NCI-H187 treated with DMSO at 0.1 percent for 48 hours (cell line): ENCODE measurements at regions not wholly inside any gene's neighbourhood (a gene's known extent, or its start where the extent isn't known, plus 50 kb on each side); places are given as distances from the start of the nearest gene placed in this dataset.

Source experiments
- DNase-seq: peaks from one replicate; lab custom pipeline; 2025; lab: John Stamatoyannopoulos, UW

DNA sequence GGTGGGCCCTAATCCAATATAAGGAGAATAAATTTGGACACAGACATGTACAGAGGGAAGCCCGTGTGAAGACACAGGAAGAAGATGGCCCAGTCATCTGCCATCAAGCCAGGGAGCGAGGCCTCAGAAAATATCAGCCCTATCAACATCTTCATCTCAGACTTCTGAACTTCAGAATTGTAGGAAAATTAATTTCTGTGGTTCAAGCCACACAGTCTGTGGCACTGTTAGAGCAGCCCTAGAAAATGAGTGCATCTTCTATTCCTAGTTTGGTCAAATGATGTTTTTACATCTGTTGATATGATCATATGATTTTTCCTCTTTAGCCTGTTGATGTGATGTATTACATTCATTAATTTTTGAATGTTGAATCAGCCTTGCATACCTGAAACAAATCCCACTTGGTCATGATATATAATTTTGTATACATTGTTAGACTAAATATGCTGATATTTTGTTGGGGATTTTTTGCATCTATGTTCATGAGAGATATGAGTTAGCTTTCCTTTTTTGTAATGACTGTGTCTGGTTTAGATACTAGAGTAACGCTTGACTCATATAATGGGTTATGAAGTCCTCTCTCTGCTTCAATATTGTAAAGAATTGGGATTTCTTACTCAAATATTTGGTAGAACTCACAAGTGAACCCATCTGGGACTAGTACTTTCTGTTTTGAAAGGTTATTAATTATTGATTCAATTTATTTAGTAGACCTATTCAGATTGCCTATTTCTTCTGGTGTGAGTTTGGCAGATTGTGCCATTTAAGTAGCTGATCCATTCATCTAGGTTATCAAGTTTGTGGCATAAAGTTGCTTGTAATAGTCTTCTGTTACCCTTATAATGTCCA, 451.4 kb downstream of the EIPR1 start:
- DNase-seq, result no peak

DNA sequence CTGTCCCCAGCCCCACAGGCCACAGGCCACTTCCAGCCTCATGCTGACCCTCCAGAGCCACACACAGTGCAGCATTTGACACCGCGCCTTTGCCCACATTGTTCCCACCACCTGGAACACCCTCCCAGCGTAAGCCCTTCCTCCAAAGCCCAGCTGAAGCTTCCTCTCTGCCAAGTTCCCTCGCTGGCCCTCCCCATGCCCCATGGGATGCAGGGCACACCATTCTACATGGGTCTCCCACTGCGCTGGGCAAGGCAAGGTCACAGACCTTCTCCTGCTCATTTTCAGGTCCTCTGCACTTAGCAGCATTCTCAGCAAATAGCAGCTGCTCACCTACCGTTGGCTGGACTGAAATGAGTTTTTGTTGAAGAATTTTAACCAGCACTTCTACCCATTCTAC, 455.5 kb downstream of the EIPR1 start:
- no peak for DNase-seq

DNA sequence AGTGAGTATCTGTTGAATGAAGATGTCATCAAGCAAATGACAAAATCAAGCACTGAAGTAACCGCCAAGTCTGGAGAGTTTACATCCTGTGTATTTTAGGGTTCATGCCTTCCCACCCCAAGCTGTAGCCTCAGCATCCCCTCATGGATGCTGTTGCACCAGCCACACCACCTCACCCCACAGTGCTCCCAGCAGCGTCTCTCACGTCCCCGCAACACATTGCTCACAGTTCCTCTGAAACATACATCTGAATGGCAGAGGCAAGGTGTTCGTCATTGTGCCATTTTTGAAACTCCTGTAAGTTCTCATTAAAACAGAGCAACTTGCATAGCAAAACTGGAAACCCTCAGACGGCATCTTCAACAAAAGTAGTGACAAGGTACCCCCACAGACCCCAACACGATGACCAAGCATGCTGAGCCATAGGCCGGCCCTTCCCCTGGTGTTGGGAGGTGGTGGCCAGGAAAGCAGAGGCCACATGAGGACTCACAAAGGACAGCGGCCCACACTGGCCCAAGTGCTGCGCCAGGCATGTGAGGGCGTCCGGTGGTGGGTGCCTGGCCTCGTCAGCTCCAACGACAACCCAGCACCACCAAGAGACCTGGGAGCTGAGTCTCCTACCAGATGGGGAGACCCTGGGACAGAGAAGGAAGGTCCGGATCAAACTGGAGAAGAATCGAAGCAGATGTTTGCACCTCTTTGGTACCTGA, 456.5 kb downstream of the EIPR1 start:
- no peak for DNase-seq

DNA sequence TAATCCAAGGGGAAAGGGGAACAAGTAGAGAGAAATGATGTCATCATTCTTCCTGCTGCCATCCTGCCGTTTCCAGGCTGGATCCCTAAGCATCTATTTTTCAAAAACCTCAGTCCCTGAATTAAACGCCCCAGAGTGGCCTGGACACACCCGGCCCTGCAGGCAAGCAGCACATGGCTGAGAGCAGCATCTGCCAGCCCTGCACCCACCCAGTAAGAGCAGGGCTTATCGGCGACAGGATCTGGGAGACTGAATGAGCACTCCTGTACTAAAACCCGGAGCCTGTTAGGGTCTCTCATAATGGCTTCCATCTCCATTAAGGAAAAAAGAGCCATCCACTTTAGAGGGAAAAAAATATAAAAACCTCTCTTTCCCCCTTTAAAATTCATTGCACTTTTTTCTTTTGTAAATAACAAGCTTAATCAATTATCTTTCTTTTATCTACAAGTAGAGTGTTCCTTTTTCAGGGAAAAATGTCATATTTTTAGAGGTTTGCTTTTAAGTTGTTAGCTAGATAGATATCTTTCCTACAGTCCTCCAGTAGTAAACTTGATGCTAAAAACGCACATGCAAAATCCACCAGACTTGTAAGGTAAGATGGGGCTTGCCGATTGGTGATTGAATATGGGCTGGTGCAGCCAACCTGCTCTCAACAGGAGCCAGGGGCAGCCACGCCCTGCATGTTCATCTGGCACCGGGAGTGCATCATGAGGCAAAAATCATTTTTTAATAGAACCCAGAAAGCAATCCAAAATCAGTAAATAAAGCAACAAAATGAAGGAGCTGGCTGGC, 457.8 kb downstream of the EIPR1 start:
- no peak for DNase-seq

- DNase-seq, result no peak
Observed at GRCh38 chr2:2919026-2919425, 458.6 kb downstream of the EIPR1 start.

- DNase-seq, result no peak
Observed at GRCh38 chr2:2916621-2917020, 461.0 kb downstream of the EIPR1 start.

GRCh38 chr2:2914252-2914651, 463.4 kb downstream of the EIPR1 start:
- DNase-seq, result no peak

GRCh38 chr2:2913601-2914120, 464.0 kb downstream of the EIPR1 start:
- no peak for DNase-seq

DNA sequence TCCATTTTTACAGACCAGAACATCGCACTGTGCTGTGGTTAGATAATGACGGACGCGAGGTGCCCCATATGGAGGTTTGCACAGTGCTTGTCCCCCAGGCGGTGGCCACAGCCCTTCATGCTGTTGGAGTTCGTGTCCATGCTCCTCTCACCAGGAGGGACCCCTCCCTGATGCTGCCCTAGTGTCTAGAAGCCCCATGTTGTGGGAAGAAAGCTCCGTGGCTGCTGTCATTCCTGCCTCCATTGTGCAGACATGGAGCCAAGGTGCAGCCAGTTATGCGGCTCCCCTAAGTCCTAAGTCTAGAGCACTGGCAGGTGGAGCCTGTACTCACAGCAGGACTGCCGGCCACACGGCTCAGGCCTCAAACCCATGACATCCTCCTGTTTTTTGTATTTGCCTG, 464.9 kb downstream of the EIPR1 start:
- no peak for DNase-seq

GRCh38 chr2:2912293-2912692, 465.3 kb downstream of the EIPR1 start:
- no peak for DNase-seq

GRCh38 chr2:2910259-2910658, 467.4 kb downstream of the EIPR1 start:
- DNase-seq, result no peak

DNA sequence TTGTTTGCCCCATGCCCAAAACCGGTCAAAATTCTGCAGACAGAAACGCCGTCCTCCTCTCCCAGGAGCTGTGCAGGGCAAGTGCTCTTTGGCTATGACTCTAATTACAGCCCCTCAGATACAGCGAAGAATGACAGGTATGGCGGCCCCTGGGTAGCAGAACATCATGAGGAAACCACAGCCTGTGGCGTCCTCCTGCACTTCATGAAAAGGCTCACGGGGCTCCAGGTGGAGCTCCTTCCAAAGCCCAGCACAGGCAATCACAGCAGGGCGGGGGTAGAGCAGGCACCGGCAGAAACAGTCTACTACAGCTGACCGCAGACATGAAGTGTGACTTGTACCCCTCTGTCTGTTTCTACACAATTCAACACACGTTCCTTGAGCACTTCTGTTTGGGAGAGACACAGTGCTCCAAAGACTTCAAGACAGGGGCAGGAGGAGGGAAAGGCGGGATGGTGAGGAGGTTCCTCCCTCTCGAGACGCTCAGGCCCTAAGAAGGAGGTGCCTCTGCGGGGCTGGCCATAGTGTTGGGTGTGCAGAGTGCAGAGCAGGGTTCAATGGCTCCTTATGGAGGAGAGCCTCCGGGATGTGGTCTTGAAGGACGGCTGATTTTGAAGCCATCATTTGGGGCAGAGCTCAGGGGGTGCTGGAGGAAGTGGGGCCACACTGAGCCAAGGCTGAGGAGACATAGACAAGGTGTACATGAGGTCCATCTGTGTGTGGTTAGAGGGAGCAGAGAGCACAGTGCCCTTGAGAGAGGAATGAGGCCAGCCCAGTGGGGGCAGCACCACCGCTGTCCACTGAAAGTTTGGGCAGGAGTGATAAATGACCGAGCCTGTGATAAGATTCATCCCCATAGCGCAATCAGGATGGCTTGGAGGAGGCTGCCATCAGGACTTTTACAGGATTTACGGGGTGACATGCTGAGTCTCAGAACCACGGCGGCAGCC, 468.3 kb downstream of the EIPR1 start:
- no peak for DNase-seq

DNA sequence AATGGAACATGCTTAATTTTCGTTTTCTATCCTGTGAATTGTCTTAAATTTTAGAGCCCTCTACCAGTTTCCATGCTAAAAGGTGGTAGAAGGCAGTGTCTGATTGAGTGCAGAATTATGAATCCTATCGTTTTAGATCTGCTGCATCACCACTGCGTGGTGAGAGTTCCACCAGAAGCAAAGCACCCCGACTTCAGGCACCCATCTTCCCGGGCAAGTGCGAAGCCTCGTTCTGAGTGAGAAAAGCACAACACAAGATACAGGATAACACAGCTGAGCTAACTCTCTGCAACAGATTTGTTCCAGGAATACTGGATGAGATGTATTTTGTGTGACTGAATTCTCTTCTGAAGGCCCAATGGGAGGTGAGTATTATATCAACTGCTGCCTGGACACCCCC, 471.5 kb downstream of the EIPR1 start:
- no peak for DNase-seq

DNA sequence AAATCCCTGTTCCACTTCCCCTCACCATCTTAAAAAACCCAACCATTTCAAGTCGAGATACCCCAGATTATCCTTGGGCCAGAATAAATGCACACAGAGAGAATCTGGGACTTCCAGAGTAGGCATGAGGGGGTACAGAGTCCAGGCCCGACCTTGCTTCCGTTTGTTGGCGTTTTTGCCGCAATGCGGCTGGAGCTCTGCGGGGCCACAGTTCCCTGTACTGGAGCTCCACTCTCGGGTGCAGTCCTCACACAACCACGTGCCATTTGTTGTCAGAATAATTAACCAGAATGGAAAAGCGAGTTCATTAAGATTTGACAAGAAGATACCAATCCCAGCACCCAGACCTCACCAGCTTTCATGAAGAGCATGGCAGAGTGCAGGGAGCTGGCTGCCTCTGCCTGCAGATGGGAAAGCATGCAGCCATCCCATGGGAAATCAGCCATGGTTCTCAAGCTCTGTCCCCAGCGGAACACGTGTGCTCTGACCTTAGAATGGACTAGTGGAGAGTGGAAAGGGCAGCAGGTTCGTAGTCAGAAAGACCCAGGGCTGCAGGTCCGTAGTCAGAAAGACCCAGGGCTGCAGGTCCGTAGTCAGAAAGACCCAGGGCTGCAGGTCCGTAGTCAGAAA, 472.8 kb downstream of the EIPR1 start:
- DNase-seq, result no peak

- no peak for DNase-seq
Observed at GRCh38 chr2:2902547-2903281, 474.9 kb downstream of the EIPR1 start.

DNA sequence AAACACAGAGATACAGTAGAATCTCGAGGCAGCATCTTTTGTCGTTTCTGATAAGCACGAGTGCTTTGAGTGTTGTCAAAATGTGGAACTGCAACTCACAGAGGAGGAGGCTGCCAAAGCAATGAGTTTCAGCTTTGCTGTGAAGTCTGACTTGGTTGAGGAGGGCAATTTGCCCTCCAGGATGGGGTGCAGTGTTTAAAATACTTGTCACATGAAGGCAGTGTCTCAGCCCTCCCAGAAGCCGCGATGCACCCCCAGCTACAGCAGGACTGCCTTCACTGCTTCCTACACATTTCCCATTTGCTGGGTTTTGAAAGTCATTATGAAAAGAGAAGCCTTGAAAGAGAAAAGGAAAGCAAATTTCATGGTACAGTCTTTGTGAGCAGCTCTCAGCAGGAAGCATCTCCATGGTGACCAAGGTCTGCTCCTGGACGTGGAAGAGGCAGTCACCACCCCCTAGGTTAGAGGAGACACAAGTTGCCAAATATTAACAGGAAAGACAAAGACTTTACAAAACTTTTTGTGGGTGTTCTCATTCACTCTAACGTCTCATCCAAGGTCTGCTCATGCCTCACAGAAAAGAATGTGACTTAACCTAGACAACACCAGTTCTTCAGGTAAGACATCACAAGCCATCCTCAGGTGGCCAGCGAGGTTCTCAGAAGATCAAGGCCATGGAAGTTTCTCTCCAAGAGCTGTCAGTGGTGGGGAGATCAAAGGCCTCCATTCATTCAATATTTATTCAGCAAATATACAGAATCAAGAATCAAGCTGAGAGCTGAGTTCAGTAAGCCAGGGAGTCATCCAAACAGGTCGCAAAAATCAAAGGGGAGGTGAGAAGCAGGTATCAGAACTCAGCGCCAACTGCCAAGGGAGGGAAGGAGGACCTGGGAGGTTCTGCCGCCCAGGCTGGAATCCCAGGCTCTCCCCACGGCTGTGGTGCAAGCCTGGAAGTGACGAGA, 476.0 kb downstream of the EIPR1 start:
- DNase-seq, result no peak

GRCh38 chr2:2899826-2900225, 477.8 kb downstream of the EIPR1 start:
- no peak for DNase-seq

DNA sequence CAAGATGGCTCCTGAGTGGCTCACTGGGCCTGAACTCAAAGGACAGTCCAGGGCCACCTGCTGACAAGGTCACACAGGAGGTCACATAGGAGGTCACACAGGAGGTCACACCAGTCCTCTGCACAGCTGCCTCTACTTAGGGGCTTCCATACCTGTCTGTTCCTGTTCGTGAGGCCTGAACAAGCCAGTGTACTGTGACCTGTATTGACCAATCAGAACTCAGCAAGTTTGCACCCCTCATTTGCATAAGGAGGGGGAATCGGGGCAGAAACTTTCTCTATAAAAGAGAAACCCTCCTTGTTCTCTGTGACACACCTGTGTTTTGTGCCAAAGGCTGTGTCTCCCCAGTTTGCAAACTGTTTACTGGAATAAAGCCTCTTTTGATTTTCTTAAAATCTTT, 478.9 kb downstream of the EIPR1 start:
- DNase-seq, result no peak

- DNase-seq, result no peak
Observed at GRCh38 chr2:2896643-2897042, 481.0 kb downstream of the EIPR1 start.
